GM18861 (cell line): ENCODE measurements at regions not wholly inside any gene's neighbourhood (a gene's known extent, or its start where the extent isn't known, plus 50 kb on each side); places are given as distances from the start of the nearest gene placed in this dataset.

Experiments
- ATAC-seq: cut with Tn5 transposase; IDR thresholded peaks from one replicate; pipeline ENCODE4 v1.9.1; 2021; ENCODE audit not compliant: unreplicated experiment

DNA sequence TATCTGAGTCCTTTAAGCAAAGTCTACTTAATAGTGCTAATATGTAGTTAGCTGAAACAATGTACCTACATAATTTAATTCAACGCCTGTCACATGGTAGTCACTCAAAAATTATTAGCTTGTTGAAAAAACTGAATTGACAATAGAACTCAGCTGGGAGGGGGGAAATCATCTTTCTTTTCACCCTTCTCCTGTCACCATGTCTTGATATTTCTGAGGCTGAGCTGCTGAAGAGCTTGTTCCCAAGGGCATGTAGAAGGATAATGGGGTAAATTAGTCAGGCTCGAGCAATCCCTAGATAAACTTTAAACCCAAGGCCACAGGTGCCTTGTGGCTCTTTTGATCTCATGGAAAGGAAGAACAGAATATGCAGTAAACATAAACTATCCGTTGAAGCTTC lies 339.6 kb upstream of the LRATD1 start:
- no peak for ATAC-seq

DNA sequence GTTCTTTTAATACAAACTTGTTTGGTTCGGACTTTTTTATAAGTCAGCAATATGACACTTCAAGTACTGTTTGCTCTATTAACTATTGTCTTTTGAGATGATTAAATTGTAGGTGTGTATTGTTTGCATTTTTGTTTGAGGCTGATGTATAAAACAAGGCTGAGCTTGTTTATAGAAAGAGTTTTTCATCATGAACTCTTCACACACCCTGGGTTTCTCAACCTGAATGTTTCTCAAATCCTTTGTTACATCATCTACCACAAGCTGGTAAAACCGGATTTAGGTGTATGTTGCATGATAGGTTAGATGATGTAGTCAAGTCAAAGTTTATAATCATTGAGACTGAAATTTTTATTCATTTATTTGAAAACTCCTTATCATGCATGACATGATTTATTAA lies 335.2 kb upstream of the LRATD1 start:
- no peak for ATAC-seq

DNA sequence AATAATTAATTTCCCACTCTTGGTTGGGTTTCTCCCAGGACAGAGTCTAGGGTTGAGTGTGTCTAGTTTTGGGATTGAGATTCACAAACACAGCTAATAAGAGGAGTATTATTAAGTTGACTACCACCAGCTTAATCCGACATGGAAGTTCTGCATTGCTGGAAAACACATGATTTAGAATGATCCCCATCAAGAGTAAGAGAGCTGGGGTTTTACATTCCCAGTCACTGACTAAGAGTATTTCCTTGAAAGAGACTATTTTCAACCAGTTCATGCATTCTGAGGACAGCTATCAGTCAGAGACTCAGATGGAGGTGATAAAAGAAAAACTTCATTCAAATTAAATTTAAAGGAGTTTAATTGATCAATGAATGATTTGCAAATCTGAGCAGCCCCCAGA lies 334.6 kb upstream of the LRATD1 start:
- no peak for ATAC-seq

DNA sequence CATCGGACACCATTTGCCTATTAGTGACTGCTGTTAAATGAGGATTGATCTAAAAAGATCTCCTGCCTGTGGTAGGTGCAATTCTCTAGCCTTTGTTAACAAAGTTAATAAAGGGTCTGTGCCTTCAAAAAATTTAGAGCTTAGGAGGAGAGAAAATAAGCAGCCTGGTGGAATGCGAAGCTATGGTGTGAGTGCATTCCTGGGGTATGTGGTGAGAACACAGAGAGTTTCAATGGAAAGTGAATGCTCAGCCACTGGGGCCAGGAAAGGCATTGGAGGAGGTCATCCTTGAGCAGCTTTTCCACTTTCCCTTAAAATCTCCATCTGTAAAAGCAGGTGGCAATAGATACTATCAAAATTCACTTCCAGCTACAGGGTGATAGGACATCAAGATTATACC lies 331.2 kb upstream of the LRATD1 start:
- ATAC-seq: no peak

DNA sequence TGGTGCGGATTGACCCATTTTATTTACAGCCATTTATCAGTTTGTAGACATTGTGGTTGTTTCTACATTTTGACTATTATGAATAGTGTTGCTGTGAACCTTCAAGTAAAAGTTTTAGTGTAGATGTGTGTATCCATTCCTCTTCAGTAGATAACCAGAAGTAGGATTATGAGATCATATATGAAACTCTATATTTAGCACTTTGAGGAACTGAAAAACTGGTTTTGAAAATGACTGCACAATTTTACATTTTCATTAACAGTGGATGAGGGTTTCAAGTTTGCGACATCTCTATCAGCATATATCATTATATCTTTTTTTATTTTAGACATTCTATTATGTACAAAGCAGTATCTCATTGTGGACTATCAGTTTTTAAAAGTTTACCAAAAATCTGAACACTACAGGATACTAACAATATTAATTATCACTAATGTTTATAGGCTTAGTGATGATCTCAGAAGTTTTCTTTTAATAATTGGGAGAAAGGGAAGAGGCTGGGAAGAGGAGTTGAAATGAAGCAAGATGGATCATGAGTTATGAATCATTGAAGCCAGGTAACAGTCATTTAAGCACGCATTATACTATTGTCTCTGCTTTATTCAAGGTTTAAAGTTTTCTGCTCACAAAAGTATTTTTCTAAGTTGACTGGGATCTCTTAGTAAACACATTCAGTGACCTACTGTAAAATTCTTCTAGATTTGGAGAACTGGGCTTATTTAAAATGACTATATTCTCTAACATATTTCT lies 329.0 kb upstream of the LRATD1 start:
- ATAC-seq: peak; percentile 83

DNA sequence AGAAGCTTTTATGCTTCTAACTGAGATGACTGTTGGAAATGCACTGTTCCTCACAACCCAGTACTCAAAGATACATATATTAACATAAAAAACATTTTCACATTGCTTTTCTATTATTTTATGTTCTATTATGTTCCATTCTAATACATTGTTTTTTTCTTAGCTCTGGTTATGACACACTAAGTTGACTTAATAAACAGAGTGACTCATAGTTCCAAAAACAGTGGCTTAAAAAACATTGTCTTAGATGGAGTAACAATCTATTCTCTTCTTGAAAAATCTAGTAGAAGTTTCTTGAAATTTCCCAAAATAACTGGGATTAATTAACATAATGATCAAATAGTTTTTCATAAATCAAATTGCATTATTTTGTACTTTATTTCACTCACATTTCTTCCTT lies 328.2 kb upstream of the LRATD1 start:
- no peak for ATAC-seq

DNA sequence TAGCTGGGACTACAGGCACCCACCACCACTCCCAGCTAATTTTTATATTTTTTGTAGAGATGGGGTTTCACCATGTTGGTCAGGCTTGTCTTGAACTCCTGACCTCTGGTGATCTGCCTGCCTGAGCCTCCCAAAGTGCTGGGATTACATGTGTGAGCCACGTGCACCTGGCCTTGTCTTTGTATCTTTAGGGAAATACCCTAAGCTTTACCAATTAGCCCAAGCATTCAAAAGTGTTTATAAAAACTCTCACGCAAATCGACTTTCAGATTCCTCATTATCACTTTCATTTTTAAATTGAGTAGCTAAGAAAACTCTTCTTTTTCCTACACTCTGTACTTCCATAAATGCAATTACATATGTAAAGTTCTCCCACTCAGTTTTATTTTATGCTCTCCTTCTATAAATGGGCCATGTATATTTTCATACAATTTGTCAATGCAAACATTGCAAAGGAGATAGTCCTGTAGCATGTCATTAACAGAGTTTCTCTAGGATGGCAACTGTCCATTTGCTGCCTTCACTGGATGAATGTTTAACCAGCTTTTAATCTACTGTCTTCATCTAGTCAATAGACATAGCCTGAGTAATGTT lies 326.2 kb upstream of the LRATD1 start:
- ATAC-seq: peak; percentile 41

DNA sequence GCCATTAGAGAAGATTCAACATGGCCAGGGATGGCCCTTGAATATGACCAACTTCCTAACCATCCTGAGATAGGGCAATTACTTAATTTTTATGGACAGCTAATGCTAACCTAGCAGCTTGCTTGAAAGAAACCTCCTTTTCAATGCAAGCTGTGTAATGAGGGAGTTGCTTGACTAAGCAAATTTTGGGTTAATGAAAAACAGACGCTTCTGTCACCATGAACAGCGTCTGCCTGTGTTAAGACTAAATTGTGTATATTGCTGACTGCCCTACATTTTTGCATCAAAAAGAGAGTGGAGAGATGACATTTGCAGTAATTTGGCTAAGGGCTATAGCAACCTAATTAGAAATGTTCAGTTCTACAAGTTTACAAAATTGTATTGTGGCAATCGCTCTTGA lies 319.2 kb upstream of the LRATD1 start:
- ATAC-seq: no peak

DNA sequence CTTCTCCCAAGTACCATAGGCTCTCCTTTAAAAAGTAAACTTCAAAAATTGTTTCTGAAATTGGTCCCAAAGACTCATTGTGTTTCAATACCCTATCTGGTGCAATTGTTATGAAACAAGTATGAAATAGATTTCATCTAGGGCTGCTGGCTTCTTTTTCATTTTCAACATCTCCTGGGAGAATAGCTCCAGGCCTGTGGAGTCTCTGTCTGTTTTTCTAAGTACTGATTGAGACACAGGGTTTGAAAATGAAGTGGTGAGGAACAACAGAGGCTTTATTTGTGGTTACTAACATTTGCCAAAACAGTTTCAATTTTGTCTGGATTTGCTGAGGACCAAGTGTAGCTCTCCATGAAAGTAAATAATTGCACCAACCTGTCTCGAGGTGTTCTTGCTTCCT lies 315.9 kb upstream of the LRATD1 start:
- no peak for ATAC-seq

DNA sequence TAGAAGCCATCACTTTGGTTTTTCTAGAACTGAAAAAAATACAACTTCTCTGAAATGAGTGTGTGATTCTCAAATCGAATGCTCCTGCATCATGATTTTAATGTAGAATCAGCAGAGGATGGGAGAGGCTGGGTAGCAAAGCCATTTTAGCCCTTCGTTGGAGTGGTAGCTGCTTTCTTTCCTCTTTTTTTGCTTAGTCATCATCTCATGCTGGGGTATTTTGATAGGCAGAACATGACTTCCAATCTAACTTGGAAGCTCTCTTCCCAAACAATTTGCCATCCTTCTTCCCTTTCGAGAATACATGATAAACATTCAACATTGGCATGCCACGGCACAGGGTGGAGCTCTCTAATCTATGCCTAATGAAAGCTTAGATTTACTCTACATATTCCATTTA lies 311.2 kb upstream of the LRATD1 start:
- no peak for ATAC-seq

DNA sequence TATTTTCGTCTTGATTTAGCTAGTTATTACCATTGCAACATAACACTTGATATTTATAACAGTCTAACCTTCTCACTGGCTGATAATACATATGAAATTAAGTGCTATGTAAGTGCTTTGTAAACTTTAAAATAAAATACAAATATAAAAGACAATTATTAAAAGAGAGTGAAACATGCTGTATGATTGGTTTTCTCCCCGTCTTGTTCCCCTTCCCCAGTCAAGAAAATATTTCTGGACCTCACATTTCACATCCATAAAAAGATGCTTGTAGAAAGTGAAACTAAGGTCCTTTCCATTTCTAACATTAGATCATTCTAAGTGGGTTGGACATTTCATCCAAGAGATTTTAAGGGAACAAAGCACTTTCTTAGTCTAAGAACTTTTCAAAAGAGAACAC lies 310.2 kb upstream of the LRATD1 start:
- no peak for ATAC-seq

DNA sequence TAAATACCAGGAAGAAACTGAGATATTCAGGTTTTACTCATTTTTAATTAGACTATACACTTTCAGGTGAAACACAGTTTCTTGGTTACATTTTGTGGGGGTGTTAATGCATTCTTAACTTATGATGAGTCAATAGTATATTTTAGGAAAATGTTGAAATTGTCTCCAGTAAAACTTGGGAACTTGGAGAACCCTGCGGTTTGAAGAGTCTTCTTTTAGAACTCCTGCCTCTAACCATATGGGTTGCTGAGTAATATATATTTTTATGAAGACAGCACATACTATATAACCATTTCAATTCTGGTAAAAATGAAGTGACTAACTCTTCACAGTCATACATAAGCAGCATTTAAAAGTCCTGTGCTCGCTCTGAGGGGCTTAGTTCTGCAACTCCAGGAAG lies 308.2 kb upstream of the LRATD1 start:
- ATAC-seq: no peak

DNA sequence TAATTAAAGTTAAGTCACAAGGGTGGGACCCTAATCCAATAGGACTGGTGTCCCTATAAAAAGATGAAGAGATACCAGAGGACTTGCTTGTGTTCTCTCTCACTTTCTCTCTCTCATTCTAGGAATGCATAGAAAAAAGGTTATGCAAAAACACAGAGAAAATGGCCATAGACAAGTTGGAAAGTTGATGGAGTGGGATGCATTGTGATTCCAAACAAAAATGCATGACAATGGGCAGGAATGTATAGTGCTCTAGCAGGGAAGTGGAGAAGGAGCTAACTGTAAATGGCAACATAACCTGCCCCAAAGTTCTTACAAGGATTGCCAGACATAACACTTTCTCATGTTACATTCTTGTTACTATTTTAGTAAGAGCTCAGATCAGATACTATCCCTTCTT lies 301.6 kb upstream of the LRATD1 start:
- no peak for ATAC-seq

DNA sequence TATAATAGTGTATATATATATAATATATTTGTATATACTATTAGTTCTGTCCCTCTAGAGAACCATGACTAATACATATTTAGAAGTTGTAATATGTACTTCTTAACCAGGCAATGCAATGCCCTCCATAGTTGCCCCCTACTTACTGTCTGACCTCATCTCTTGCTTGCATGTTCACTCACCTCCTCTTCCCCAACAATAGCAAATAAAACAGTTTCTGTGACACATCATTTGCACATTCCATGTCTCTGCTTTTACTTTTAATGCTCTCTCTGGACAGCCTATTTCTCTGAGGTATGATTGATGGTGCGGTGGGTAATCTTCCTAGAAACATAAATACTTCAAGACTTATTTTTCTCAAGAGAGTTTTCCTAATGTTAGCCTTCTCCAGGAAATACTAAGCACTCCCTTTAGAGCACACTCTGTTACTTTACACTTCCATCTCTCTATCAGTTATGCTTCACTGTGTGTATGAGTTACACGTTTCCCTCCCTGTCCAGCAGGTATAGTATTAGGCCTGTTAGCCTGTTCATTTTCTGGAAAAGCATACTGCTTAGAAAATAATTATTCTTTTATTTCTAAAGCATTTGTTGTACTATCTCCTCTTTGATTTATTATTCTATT lies 295.6 kb upstream of the LRATD1 start:
- ATAC-seq: no peak

DNA sequence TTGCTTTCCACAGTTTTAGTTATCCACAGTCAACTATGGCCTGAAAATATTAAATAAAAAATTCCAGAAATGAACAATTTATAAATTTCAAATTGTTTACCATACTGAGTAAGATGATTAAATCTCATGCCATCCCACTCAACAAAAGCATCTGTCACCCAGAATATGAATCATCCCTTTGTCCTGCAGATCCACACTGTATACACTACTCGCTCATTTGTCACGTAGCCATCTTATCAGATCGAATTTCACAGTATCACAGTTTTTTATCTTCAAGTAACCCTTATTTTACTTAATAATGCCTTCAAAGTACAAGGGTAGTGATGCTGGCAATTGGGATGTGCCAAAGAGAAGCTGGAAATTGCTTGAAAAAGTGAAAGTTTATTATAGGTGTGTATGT lies 291.8 kb upstream of the LRATD1 start:
- ATAC-seq: no peak

DNA sequence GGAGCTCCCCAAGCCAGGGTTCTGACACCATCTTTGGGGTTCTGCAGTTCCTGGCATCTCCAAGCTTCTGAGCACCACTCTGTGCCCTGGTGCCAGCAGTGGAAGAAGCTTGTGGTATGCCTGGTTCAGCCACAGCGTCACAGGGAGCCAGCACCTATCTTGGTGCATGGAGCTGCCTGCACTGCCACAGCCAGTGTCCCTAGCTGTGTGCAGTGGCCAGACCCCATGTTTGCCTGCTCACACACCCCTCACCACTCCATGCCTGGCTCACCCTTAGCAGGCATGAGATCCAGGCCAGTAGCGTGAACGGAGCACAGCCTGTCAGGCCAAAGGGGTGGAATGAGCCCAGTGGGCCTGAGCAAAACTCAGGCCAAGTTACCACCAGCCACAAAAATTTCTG lies 290.2 kb upstream of the LRATD1 start:
- ATAC-seq: no peak

DNA sequence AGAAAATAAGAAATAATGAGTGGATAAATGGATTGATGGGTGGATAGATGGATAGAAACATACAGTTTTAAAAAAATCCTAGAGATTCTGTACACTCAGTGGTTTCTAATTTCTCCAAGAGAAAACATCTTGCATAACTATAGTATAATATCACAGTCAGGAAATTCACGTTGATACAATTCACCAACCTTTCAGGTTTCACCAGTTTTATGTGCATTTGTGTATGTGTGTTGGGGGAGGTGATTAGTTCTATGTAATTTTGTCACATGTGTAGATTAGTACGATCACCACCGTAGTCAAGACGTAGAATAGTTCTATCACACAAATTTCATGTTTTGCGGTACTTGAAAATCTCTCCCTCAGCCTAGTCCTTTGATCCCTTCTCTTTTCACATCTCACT lies 288.2 kb upstream of the LRATD1 start:
- no peak for ATAC-seq

DNA sequence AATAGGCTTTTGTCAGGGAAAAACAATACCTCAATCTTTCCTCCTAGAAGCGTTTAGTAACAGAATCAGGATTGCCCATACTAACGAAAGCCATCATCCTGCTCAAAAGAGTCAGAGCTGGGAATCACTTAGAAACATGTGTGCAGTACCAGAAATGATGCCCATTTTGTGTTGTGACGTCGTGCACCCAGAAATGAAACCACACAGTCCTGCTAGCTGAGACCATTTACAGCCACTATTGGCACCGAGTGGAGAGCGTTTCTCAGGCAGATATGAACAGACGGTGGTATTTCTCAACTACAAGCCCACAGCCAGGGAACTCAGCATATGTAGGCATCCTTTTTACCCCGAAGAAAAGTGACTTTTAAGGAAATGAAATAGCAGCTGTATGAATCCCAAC lies 284.3 kb upstream of the LRATD1 start:
- no peak for ATAC-seq

DNA sequence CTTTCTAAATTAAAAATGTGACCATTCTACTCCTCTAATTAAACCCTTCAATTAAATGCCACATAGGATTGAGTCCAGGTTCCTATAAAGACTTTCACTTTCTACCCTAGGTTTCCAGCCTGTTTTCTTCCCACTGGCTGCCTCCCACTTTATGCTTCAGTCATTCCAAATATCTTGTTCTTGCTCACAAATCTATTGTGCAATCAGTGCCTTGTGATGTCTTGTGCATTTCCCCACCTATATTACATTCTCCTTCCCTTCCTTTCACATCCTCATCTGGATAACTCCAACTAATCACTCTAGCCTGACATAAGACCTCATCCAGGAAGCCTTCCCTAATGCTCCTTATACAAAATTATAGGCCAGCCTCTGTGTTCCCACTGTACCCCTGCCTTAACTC lies 281.7 kb upstream of the LRATD1 start:
- no peak for ATAC-seq

DNA sequence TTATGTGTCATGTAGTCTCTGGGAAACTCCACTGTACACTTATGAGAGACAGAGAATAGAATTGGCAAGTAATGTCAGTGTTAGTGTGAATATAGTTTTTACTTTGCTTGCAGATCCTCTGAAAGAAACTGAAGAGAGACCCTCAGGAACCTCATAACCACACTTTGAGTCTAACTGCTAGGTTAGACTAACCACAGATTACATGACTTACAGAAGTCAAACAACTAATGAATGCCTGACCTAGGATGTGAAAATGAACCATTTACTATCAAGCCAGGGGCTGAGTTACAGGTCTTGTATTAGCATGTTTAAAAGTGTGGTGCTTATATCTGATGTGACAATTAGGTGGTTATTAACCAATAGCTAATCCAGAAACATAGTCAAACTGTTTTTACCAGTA lies 280.4 kb upstream of the LRATD1 start:
- ATAC-seq: no peak

DNA sequence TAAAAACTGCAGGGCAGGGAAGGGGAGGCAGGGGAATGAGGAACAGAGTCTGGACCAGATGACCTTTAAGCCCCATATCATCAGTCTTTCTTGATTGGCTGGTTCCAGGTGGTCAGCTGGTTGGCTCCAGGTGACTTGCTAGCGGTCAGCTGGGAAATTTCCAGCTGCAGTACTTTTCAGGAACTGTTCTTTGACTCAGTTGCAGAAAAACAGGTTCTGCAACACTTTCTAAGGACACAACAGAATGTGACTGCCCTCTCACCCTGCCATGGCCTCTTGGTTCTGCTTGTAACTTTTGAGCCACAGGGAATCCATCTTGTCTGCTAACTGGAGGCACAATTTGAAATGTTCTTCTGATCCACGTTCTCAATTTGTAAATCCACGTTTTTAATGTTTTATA lies 278.3 kb upstream of the LRATD1 start:
- ATAC-seq: no peak

DNA sequence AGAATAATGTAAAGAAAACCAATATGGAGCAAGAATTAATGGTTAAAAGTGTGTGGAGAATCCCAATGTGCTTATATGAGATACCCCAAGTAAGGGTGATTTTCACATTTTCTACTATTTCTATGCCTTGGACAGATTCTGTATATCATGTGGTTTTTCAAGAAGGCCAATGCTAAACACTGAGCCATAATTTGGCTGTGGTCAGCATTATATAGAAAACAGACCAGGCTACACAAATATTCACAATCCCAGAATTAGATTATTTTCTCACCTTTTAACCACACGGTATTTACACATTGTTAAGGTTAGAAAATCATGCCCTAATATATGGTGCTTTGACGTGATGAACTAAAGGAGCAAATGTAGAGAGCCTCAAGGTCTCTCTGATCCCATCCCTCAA lies 277.4 kb upstream of the LRATD1 start:
- ATAC-seq: no peak

DNA sequence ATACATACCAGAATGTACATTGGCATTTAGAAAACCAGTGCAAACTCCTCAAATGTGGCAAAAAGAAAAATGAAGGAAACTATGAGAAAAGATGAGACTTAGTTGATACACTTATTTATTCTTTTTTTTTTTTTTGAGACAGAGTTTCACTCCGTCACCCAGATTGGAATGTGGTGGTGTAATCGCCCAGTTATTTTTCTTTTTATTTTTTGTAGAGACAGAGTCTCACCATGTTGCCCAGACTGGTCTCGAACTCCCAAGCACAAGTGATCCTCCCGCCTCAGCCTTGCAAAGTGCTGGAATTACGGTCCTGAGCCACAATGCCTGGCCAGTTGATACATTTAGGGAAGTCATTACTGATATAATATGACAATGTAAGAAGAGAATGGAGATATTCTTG lies 274.2 kb upstream of the LRATD1 start:
- ATAC-seq: no peak
